ENCODE measurements at regions not wholly inside any gene's neighbourhood (a gene's known extent, or its start where the extent isn't known, plus 50 kb on each side); places are given as distances from the start of the nearest gene placed in this dataset.

DNA sequence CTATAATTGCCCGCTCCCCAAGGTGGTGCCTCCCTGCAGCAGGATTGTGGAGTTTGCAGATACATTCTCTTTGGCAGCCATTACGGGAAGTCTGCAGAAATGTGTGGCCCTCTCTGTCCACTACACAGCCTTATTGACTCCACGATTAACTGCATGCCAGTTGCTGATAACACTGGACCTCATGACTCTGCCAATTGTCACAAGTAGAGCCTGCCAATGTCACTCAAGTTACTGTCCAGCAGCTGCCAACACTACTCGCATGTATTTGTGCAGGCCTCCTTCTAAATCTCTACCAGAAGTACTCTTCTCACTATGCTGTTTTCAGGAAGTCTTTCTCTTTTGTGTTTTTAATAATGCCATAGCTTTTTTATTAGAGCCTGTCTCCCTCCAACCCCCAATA is 128.8 kb downstream of the PPP1R3A start:
- TF ChIP-seq, protein P1, sequence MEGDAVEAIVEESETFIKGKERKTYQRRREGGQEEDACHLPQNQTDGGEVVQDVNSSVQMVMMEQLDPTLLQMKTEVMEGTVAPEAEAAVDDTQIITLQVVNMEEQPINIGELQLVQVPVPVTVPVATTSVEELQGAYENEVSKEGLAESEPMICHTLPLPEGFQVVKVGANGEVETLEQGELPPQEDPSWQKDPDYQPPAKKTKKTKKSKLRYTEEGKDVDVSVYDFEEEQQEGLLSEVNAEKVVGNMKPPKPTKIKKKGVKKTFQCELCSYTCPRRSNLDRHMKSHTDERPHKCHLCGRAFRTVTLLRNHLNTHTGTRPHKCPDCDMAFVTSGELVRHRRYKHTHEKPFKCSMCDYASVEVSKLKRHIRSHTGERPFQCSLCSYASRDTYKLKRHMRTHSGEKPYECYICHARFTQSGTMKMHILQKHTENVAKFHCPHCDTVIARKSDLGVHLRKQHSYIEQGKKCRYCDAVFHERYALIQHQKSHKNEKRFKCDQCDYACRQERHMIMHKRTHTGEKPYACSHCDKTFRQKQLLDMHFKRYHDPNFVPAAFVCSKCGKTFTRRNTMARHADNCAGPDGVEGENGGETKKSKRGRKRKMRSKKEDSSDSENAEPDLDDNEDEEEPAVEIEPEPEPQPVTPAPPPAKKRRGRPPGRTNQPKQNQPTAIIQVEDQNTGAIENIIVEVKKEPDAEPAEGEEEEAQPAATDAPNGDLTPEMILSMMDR (IDR thresholded peaks at IDR 0.05) = no peak
- TF ChIP-seq POLR2A (IDR thresholded peaks at IDR 0.05; ENCODE audit: low read length) (no peak), RNF2 (IDR thresholded peaks at IDR 0.05; ENCODE audit: borderline replicate concordance, low read depth) (no peak), CHD4 (IDR thresholded peaks at IDR 0.05; ENCODE audit: borderline replicate concordance) (no peak), PHF8 (IDR thresholded peaks at IDR 0.05; ENCODE audit: borderline replicate concordance, low read depth) (no peak), FOSL2 (IDR thresholded peaks at IDR 0.05) (no peak), FOSL2 (CRISPR knock-in tag; IDR thresholded peaks at IDR 0.05) (no peak), MAFK (IDR thresholded peaks at IDR 0.05; ENCODE audit: partially characterized antibody) (no peak), EHF (CRISPR knock-in tag; IDR thresholded peaks at IDR 0.05) (no peak), JUNB (IDR thresholded peaks at IDR 0.05) (no peak), RFX5 (IDR thresholded peaks at IDR 0.05) (no peak)
- TF ChIP-seq, protein P2, sequence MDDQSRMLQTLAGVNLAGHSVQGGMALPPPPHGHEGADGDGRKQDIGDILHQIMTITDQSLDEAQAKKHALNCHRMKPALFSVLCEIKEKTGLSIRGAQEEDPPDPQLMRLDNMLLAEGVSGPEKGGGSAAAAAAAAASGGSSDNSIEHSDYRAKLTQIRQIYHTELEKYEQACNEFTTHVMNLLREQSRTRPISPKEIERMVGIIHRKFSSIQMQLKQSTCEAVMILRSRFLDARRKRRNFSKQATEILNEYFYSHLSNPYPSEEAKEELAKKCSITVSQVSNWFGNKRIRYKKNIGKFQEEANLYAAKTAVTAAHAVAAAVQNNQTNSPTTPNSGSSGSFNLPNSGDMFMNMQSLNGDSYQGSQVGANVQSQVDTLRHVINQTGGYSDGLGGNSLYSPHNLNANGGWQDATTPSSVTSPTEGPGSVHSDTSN (IDR thresholded peaks at IDR 0.05) = no peak

Measured in A549 (cell line).